Globus pallidus (tissue), 1 donor: ENCODE measurements at regions not wholly inside any gene's neighbourhood (a gene's known extent, or its start where the extent isn't known, plus 50 kb on each side); places are given as distances from the start of the nearest gene placed in this dataset.
"Not testable (repeated sequence)": the region's sequence is repeated elsewhere in the genome, so short reads cannot be mapped to it uniquely, and the experiment has no call there.

ENCODE experiments used
- DNase-seq: peaks from one replicate; pipeline ENCODE4 v3.0.0-alpha.2; 2015; ENCODE audit warnings: low spot score

GRCh38 chr15:84094720-84095119 lies 140.9 kb upstream of the GOLGA6L4 start:
- not testable (repeated sequence) for DNase-seq

DNA sequence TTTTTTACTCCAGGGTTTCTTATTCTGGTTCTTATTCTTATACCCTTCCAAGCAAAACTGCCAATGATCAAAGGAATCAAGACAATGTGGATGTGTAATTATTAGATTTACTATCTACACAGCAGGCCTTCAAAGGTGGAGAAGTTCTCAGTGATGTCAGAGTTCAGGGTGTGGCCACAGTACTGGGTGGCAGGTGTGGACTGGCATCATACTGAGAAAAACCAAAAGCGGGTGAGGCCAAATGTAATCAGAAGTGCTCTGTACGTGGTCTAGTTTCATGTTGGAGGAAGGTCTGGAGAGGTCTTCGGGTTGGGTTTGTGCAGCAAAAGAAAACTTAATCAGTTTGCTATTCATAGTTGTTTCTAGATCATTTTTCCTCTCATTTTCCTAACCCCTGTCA lies 138.5 kb upstream of the GOLGA6L4 start:
- DNase-seq, result not testable (repeated sequence)

GRCh38 chr15:84098604-84099003 lies 137.0 kb upstream of the GOLGA6L4 start:
- no peak for DNase-seq

GRCh38 chr15:84099181-84099580 lies 136.4 kb upstream of the GOLGA6L4 start:
- peak; percentile 16 for DNase-seq

DNA sequence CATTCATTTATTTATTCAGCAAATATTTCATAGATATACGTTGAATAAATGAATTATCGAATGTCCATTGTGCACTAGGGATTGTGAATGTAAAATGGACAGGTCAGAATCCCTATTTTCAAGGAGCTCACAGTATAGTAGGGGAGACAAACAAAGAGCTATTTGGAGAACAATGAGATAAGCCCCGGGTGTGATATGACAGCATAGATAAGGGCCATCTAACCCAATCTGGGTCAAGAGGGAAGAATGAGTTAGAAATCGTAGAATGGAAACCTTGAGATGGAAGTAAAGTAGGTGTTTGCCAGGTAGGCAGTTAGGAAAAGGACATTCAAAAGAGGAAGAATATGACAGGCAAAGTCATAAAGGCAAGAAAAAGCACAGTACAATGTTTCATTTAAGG lies 132.2 kb upstream of the GOLGA6L4 start:
- DNase-seq, result no peak

GRCh38 chr15:84104853-84105252 lies 130.7 kb upstream of the GOLGA6L4 start:
- DNase-seq, result no peak

GRCh38 chr15:84108728-84109127 lies 126.8 kb upstream of the GOLGA6L4 start:
- DNase-seq, result no peak

GRCh38 chr15:84111575-84111974 lies 124.0 kb upstream of the GOLGA6L4 start:
- DNase-seq, result no peak

DNA sequence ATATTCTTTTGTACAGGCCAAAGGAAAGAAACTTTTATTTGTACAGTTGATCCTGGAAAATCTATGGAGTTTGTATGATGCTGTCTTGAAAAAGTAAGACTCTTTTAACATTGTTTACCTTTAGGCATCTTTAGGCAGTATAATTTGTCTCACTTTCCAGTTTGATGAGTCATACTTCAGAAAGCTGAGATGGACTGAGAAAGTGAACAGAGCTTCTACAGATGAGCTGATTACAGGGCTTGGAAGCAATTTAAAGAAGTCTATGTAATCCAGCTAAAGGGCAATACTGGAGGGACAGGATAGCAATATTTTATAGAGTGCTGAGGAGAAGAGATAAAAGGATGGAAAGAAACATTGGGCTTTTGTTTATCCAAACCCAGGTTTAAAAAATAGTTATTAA lies 123.5 kb upstream of the GOLGA6L4 start:
- DNase-seq, result no peak

GRCh38 chr15:84113919-84114318 lies 121.7 kb upstream of the GOLGA6L4 start:
- DNase-seq, result no peak

DNA sequence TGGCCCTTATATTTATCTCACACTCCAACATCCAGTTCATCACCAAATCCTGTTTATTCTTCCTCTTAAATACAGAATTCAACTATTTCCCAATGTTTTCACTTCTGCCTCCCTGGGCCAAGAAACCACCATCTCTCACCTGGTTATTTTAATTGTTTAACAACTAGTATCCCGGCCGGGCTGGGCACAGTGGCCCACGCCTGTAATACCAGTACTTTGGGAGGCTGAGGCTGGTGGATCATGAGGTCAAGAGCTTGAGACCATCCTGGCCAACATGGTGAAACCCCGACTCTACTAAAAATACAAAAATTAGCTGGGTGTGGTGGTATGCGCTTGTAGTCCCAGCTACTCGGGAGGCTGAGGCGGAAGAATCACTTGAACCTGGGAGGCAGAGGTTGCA lies 120.9 kb upstream of the GOLGA6L4 start:
- DNase-seq, result not testable (repeated sequence)

DNA sequence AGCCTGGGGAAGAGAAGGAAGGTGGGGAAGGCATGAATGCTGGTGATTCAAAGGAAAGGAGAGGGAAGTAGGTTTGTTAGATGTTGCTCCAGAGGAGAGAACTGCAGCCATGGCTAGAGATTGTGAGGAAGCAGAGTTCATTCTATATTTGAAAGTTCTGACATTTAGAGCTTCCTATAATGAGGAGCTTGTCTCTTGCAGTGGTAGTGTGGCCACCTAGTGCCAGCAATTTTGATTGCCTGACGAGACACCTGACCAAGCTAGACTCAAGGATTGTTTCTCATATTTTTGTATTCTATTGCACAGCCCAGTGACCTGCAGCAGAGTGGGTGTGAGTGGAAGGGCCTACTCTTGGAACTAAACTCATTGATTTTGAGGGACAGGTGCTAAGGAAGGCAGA lies 116.2 kb upstream of the GOLGA6L4 start:
- DNase-seq, result not testable (repeated sequence)

DNA sequence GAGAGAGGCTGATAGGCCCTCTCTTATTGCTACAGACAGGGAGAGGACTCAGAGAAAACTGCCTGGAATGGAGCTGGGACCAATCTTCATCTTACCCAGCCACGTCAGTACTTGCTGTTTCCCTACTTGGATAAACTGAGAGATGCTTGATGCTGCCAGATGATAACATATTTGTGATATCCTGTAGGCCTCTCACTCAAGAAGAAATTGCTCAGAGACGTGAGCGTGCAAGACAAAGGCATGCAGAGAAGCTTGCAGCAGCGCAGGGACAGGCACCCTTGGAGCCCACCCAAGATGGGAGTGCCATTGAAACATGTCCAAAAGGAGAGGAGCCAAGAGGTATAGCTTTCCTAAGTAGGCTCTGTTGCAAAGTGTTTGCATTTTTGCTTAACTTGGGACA lies 114.7 kb upstream of the GOLGA6L4 start:
- not testable (repeated sequence) for DNase-seq

DNA sequence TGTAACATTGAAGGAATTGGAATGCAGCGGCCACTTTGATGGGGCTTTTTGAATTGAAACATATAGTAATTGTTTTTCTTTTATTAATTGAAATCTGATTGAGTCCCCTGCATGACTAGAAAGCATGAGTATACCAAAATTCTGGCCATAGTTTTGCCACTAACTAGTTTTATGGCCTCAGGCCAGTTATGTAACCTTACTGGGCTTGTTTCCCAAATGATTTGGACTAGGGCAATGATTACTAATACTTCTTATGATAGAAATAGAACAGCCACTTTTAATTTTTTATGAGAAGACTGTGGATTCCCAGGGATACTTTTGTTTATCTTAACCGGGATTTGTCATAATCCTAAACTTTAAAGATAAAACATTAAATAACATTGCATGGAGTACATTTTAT lies 106.9 kb upstream of the GOLGA6L4 start:
- DNase-seq, result not testable (repeated sequence)

DNA sequence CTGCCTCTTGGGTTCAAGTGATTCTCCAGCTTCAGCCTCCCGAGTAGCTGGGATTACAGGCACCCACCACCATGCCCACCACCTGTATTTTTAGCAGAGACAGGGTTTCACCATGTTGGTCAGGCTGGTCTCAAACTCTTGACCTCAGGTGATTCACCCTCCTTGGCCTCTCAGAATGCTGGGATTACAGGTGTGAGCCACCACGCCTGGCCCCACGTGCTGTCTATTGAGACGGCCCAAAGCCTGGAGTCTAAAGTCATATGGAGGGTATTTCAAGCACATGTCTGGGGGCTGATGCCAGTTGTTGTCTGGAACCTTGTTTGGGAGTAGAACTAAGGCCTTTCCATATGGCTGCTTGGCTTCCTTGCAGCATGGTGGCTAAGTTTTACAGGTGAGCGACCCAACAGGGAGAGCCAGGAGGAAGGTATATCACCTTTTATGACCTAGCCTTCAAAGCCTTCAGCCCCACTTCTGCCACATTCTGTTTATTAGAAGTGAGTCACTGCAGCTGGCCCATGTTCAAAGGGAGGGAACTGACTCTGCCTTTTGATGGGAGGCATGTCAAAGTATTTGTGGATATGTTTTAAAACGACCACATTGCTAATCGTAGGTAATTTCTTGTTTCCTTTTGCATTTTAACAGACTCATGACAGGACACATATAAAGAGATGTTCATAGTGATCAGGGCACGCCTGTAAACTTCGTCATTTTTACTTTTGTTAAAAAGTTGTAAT lies 105.3 kb upstream of the GOLGA6L4 start:
- DNase-seq, result not testable (repeated sequence)

GRCh38 chr15:84135931-84136456 lies 99.6 kb upstream of the GOLGA6L4 start:
- DNase-seq, result not testable (repeated sequence)

GRCh38 chr15:84142888-84143337 lies 92.7 kb upstream of the GOLGA6L4 start:
- peak; percentile 72 for DNase-seq

GRCh38 chr15:84143753-84144314 lies 91.7 kb upstream of the GOLGA6L4 start:
- no peak for DNase-seq

GRCh38 chr15:84144946-84145345 lies 90.6 kb upstream of the GOLGA6L4 start:
- not testable (repeated sequence) for DNase-seq

DNA sequence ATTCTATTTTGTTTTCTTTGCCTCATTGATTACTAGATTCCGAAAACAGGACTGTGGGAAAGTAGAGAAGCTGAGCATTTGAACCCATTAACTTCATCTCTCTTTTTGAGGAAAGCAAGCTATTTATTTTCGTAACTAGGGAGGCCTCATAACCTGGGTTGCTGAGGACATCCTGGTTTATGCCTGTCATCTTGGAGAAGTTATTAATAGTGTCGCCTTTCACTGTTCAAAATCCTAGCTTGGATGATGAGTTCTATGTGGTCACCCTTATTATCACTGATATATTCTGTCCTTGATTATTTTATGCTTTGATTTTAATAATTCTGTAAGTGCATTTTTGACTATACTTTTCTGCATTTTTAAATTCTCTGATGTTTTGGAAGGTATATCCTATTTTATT lies 89.3 kb upstream of the GOLGA6L4 start:
- not testable (repeated sequence) for DNase-seq

GRCh38 chr15:84147307-84147706 lies 88.3 kb upstream of the GOLGA6L4 start:
- DNase-seq, result not testable (repeated sequence)

GRCh38 chr15:84151205-84151931 lies 84.2 kb upstream of the GOLGA6L4 start:
- DNase-seq, result no peak
